OCI-LY1 (cell line): ENCODE measurements at regions not wholly inside any gene's neighbourhood (a gene's known extent, or its start where the extent isn't known, plus 50 kb on each side); places are given as distances from the start of the nearest gene placed in this dataset.
"Not testable (repeated sequence)": the region's sequence is repeated elsewhere in the genome, so short reads cannot be mapped to it uniquely, and the experiment has no call there.

Experiments
- H2AFZ ChIP-seq: fragments of 200-600 bp; sonication (generic), shearing (Covaris generic); 2 replicates; pipeline ENCODE4 v1.6.0; 2014; ENCODE audit warnings: antibody characterized with exemption, mild to moderate bottlenecking, low read length
- H3F3A ChIP-seq: fragments of 200-600 bp; sonication (generic), shearing (Covaris generic); 2 replicates; pipeline ENCODE4 v1.6.0; 2014; ENCODE audit warnings: mild to moderate bottlenecking, antibody characterized with exemption, low read length, moderate library complexity; ENCODE audit not compliant: insufficient read depth
- H3K27ac ChIP-seq: fragments of 200-600 bp; sonication (generic); 2 replicates; pipeline ENCODE4 v1.5.1; 2014; ENCODE audit warnings: low read length, mixed run types, mild to moderate bottlenecking, low read depth; ENCODE audit not compliant: poor library complexity, severe bottlenecking
- H3K27me3 ChIP-seq: fragments of 200-600 bp; sonication (generic); 2 replicates; pipeline ENCODE4 v1.6.0; 2014; ENCODE audit warnings: antibody characterized with exemption, mild to moderate bottlenecking, low read length, moderate library complexity; ENCODE audit not compliant: insufficient read depth
- H3K36me3 ChIP-seq: fragments of 200-600 bp; sonication (generic); 2 replicates; pipeline ENCODE4 v1.6.1; 2014; ENCODE audit warnings: mild to moderate bottlenecking, antibody characterized with exemption, low read length, moderate library complexity, mixed read lengths; ENCODE audit not compliant: insufficient read depth
- H3K4me1 ChIP-seq: fragments of 200-600 bp; sonication (generic); 2 replicates; pipeline ENCODE4 v1.5.1; 2014; ENCODE audit warnings: mild to moderate bottlenecking, low read length, moderate library complexity; ENCODE audit not compliant: insufficient read depth, severe bottlenecking
- H3K4me2 ChIP-seq: fragments of 200-600 bp; sonication (generic), shearing (Covaris generic); 2 replicates; pipeline ENCODE4 v1.6.1; 2014; ENCODE audit warnings: low read length
- H3K4me3 ChIP-seq: fragments of 200-600 bp; sonication (generic); 2 replicates; pipeline ENCODE4 v1.5.1; 2014; ENCODE audit warnings: low read length, low read depth, mild to moderate bottlenecking, mixed read lengths; ENCODE audit not compliant: poor library complexity, severe bottlenecking
- H3K79me2 ChIP-seq: fragments of 200-600 bp; shearing (Covaris generic); 2 replicates; pipeline ENCODE4 v1.6.1; 2016; ENCODE audit warnings: mixed run types, low read length, mixed read lengths; ENCODE audit not compliant: insufficient read depth
- H3K9ac ChIP-seq: fragments of 200-600 bp; sonication (generic), shearing (Covaris generic); 2 replicates; pipeline ENCODE4 v1.6.1; 2014; ENCODE audit warnings: mild to moderate bottlenecking, low read length, mixed read lengths
- H3K9me2 ChIP-seq: fragments of 200-600 bp; sonication (generic), shearing (Covaris generic); 2 replicates; pipeline ENCODE4 v1.6.1; 2014; ENCODE audit warnings: low read depth, mild to moderate bottlenecking, low read length, mixed read lengths
- H3K9me3 ChIP-seq: fragments of 200-600 bp; shearing (Covaris generic); 2 replicates; pipeline ENCODE4 v1.6.1; 2014; ENCODE audit warnings: low read length, mixed read lengths
- H4K20me1 ChIP-seq: fragments of 200-600 bp; sonication (generic), shearing (Covaris generic); 2 replicates; pipeline ENCODE4 v1.6.0; 2016; ENCODE audit warnings: mild to moderate bottlenecking, low read length; ENCODE audit not compliant: insufficient read depth
- EZH2 ChIP-seq: fragments of 200-600 bp; sonication (generic), shearing (Covaris generic); IDR thresholded peaks from 2 replicates; pipeline ENCODE4 v1.8.0; 2017; ENCODE audit warnings: borderline replicate concordance, mixed run types, mild to moderate bottlenecking, antibody characterized with exemption, low read length, moderate library complexity, mixed read lengths
- TF ChIP-seq, protein P1 (sequence below): fragments of 200-600 bp; sonication (generic), shearing (Covaris generic); IDR thresholded peaks from 2 replicates; pipeline ENCODE4 v1.5.1; 2017; ENCODE audit warnings: mild to moderate bottlenecking, antibody characterized with exemption, low read length, moderate library complexity, mixed read lengths

- Histone ChIP-seq H3K4me1 (no peaks in the 10 kb centered on the region), H3K27ac (no peak overlapping the region), H3K9me2 (no peaks in the 10 kb centered on the region), H3K79me2 (no peaks in the 10 kb centered on the region), H3K9me3 (no peaks in the 10 kb centered on the region), H3K36me3 (no peaks in the 10 kb centered on the region), H3K4me2 (no peak overlapping the region), H3K4me3 (no peak overlapping the region), H4K20me1 (no peaks in the 10 kb centered on the region), H2AFZ (no peak overlapping the region), H3K27me3 (no peaks in the 10 kb centered on the region), H3K9ac (no peak overlapping the region), H3F3A (no peaks in the 10 kb centered on the region)
- TF ChIP-seq, protein P1, sequence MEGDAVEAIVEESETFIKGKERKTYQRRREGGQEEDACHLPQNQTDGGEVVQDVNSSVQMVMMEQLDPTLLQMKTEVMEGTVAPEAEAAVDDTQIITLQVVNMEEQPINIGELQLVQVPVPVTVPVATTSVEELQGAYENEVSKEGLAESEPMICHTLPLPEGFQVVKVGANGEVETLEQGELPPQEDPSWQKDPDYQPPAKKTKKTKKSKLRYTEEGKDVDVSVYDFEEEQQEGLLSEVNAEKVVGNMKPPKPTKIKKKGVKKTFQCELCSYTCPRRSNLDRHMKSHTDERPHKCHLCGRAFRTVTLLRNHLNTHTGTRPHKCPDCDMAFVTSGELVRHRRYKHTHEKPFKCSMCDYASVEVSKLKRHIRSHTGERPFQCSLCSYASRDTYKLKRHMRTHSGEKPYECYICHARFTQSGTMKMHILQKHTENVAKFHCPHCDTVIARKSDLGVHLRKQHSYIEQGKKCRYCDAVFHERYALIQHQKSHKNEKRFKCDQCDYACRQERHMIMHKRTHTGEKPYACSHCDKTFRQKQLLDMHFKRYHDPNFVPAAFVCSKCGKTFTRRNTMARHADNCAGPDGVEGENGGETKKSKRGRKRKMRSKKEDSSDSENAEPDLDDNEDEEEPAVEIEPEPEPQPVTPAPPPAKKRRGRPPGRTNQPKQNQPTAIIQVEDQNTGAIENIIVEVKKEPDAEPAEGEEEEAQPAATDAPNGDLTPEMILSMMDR = no peak
- TF ChIP-seq EZH2 = no peak
Observed at GRCh38 chr11:121965330-121965729, 150.7 kb downstream of the BLID start.

DNA sequence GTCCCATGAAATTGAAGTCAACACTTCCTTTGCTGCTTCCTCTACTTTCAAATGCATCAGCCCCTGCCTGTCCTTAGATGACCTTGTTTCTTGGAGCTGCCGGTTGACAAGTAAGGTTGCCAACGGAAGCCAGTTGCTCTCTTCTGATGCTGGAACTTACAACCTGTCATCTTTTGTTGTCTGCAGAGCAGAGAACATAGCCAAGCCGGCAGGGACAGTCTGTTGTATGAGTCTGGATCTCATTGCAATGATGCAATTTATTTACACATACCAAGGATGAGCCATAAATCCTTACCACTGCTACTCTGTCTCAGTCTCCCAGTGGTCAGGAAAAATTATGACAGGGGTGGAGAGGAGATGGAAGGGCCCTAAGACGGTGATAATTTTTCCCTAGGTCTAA lies 151.4 kb downstream of the BLID start:
- Histone ChIP-seq H3K9me3 (no peaks in the 10 kb centered on the region), H3K79me2 (no peaks in the 10 kb centered on the region), H3K4me1 (no peaks in the 10 kb centered on the region), H2AFZ (no peak overlapping the region), H3K9ac (no peak overlapping the region), H3K4me3 (no peak overlapping the region), H3F3A (no peaks in the 10 kb centered on the region), H3K9me2 (no peaks in the 10 kb centered on the region), H3K27ac (no peak overlapping the region), H3K4me2 (no peak overlapping the region), H3K27me3 (no peaks in the 10 kb centered on the region), H4K20me1 (no peaks in the 10 kb centered on the region), H3K36me3 (no peaks in the 10 kb centered on the region)
- TF ChIP-seq, protein P1 = no peak
- TF ChIP-seq EZH2 = no peak

DNA sequence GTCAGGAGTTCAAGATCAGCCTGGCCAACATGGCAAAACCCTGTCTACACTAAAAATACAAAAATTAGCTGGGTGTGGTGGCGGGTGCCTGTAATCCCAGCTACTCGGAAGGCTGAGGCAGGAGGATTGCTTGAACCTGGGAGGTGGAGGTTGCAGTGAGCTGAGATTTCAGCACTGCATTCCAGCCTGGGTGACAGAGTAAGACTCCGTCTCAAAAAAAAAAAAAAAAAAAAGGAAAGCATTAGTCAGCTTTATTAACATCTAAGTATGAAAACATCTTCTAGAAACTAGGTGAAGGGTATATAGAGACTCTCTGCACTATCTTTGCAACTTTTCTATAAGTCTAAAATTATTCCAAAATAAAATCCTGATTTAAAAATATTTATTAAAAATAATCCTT lies 152.2 kb downstream of the BLID start:
- not testable (repeated sequence) for H3K4me3 ChIP-seq, H3K27me3 ChIP-seq, H3K9ac ChIP-seq, H3K27ac ChIP-seq, H3K4me2 ChIP-seq, H3K4me1 ChIP-seq, H3F3A ChIP-seq, H2AFZ ChIP-seq, H3K79me2 ChIP-seq, H3K9me3 ChIP-seq, H3K9me2 ChIP-seq, H3K36me3 ChIP-seq, H4K20me1 ChIP-seq

DNA sequence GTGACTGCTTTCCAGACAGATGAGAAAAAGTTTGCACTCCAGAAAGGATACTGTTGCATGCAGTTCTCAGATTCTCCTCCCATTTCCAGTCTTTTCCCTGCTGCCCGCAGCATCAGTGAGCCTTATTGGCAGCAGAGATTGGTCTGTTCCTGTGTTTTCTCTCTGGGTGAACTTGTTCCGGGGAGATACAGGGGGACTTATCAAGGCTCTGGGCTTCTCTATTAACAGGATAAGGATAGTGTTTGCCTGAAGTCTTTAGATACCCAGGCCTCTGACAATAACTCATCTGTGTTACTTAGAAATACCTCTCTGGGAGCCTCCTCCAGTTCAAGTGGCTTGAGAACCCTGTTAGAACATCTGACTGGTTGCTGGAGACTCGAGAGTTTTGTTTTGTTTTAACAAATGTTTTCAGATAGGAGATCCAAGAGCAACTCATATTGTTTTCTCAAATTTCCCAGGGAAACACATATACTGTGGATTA lies 154.7 kb downstream of the BLID start:
- no peaks in the 10 kb centered on the region for H4K20me1 ChIP-seq
- no peaks in the 10 kb centered on the region for H3K4me1 ChIP-seq
- no peaks in the 10 kb centered on the region for H3K27me3 ChIP-seq
- H3K36me3 ChIP-seq = no peaks in the 10 kb centered on the region
- H3K79me2 ChIP-seq = no peaks in the 10 kb centered on the region
- no peak overlapping the region for H3K4me2 ChIP-seq
- H3K4me3 ChIP-seq = no peak overlapping the region
- no peaks in the 10 kb centered on the region for H3K9me2 ChIP-seq
- H3K9me3 ChIP-seq = no peaks in the 10 kb centered on the region
- H3K27ac ChIP-seq = no peak overlapping the region
- H3K9ac ChIP-seq = no peak overlapping the region
- no peaks in the 10 kb centered on the region for H3F3A ChIP-seq
- no peak for TF ChIP-seq EZH2
- TF ChIP-seq, protein P1 = no peak
- no peak overlapping the region for H2AFZ ChIP-seq
